ENCODE measurements at regions not wholly inside any gene's neighbourhood (a gene's known extent, or its start where the extent isn't known, plus 50 kb on each side); places are given as distances from the start of the nearest gene placed in this dataset.

DNA sequence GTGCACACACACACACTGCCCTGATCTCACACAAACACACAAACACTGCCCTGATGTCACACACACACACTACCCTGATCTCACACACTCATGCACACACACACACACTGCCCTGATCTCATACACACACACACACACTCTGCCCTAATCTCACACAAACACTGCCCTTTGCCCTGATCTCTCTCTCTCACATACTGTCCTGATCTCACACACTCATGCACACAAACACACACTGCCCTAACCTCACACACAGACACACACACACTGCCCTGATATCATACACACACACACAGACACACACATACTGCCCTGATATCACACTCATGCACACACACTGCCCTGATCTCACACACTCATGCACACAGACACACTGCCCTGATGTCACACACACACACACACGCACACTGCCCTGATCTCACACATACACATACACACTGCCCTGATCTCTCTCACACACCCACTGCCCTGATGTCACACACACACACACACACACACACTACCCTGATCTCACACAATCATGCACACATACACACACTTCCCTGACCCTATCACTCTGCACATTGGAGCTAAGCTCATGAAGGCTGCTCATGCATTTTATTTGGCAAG is 97.6 kb upstream of the DIO3 start:
- TF ChIP-seq CTCF (IDR thresholded peaks at IDR 0.05) (no peak), ZFX (IDR thresholded peaks at IDR 0.05; ENCODE audit: borderline replicate concordance) (no peak)

Measured in 22Rv1 (cell line).